NT2/D1 (cell line): ENCODE measurements at regions not wholly inside any gene's neighbourhood (a gene's known extent, or its start where the extent isn't known, plus 50 kb on each side); places are given as distances from the start of the nearest gene placed in this dataset.

ENCODE experiments used
- SUZ12 ChIP-seq: IDR thresholded peaks from 2 replicates; pipeline ENCODE4 v1.6.1; 2011; ENCODE audit not compliant: insufficient read length, insufficient read depth; ENCODE audit errors: extremely low read depth
- YY1 ChIP-seq: IDR thresholded peaks from 2 replicates; pipeline ENCODE4 v1.6.1; 2011; ENCODE audit not compliant: insufficient read length, insufficient read depth
- ZNF274 ChIP-seq: IDR thresholded peaks from 2 replicates; pipeline ENCODE4 v1.6.1; 2011; ENCODE audit warnings: mild to moderate bottlenecking, low read depth, low read length

- TF ChIP-seq ZNF274, result no peak
- TF ChIP-seq SUZ12, result no peak
- TF ChIP-seq YY1, result no peak
Measured at GRCh38 chr3:168802766-168803165, 707.0 kb upstream of the GOLIM4 start.
